GM12875 (cell line): ENCODE measurements at regions not wholly inside any gene's neighbourhood (a gene's known extent, or its start where the extent isn't known, plus 50 kb on each side); places are given as distances from the start of the nearest gene placed in this dataset.

ENCODE experiments used
- H3K4me3 ChIP-seq: one replicate; pipeline ENCODE4 v1.5.1; 2011; ENCODE audit warnings: low read depth, low read length, control low read depth
- CTCF ChIP-seq: IDR thresholded peaks from 2 replicates; pipeline ENCODE4 v1.5.1; 2011; ENCODE audit warnings: low read depth, mild to moderate bottlenecking, control low read depth, inconsistent platforms, low read length, moderate library complexity, borderline replicate concordance; ENCODE audit not compliant: insufficient read depth

- no peak overlapping the region for H3K4me3 ChIP-seq
- TF ChIP-seq CTCF, result no peak
Measured at GRCh38 chr9:79779901-79780300, 208.1 kb downstream of the TLE4 start.

- H3K4me3 ChIP-seq, result no peak overlapping the region
- TF ChIP-seq CTCF, result no peak
Measured at GRCh38 chr9:79778581-79778980, 206.8 kb downstream of the TLE4 start.

- TF ChIP-seq CTCF, result no peak
- no peak overlapping the region for H3K4me3 ChIP-seq
Measured at GRCh38 chr9:79776581-79776980, 204.8 kb downstream of the TLE4 start.
